Progenitor cell of endocrine pancreas (in vitro differentiated cells): ENCODE measurements at regions not wholly inside any gene's neighbourhood (a gene's known extent, or its start where the extent isn't known, plus 50 kb on each side); places are given as distances from the start of the nearest gene placed in this dataset.

Experiments used
- DNase-seq: peaks from one replicate; pipeline ENCODE4 v3.0.0; 2021; ENCODE audit warnings: low spot score; ENCODE audit not compliant: unreplicated experiment
- H3K27ac Mint-ChIP-seq: 2 replicates; pipeline ENCODE4 v1.8.0; 2021; ENCODE audit warnings: mild to moderate bottlenecking, moderate library complexity, mixed read lengths
- H3K27me3 Mint-ChIP-seq: 2 replicates; pipeline ENCODE4 v1.8.0; 2021; ENCODE audit warnings: mixed read lengths
- H3K36me3 Mint-ChIP-seq: 2 replicates; pipeline ENCODE4 v1.8.0; 2022; ENCODE audit warnings: mixed read lengths; ENCODE audit not compliant: insufficient read depth
- H3K4me1 Mint-ChIP-seq: 2 replicates; pipeline ENCODE4 v1.8.0; 2021; ENCODE audit warnings: low read depth, mixed read lengths
- H3K4me3 Mint-ChIP-seq: 2 replicates; pipeline ENCODE4 v1.8.0; 2021; ENCODE audit warnings: low read depth, mild to moderate bottlenecking, moderate library complexity, mixed read lengths
- H3K9me3 Mint-ChIP-seq: 2 replicates; pipeline ENCODE4 v1.8.0; 2021; ENCODE audit warnings: low read depth, mixed read lengths
- CTCF ChIP-seq: fragments of 200-600 bp; sonication (generic); IDR thresholded peaks from one replicate; pipeline ENCODE4 v1.5.0; 2021; ENCODE audit warnings: antibody characterized with exemption, mild to moderate bottlenecking; ENCODE audit not compliant: unreplicated experiment

GRCh38 chr10:58965855-58966254 lies 210.6 kb upstream of the PHYHIPL start:
- Mint-ChIP-seq H3K4me1 (peaks cover 25% of the 10 kb centered on the region), H3K9me3 (no peaks in the 10 kb centered on the region), H3K27ac (no peak overlapping the region), H3K36me3 (no peaks in the 10 kb centered on the region), H3K27me3 (no peaks in the 10 kb centered on the region), H3K4me3 (no peak overlapping the region)
- DNase-seq: no peak
- no peak for TF ChIP-seq CTCF

- Mint-ChIP-seq H3K36me3 (no peaks in the 10 kb centered on the region), H3K4me1 (peaks cover 27% of the 10 kb centered on the region), H3K9me3 (no peaks in the 10 kb centered on the region), H3K27ac (peak overlapping the region; percentile 82), H3K27me3 (no peaks in the 10 kb centered on the region), H3K4me3 (peak overlapping the region; percentile 71)
- DNase-seq: peak; percentile 57
- TF ChIP-seq CTCF: no peak
These were observed 208.7 kb upstream of the PHYHIPL start for GRCh38 chr10:58967551-58968388.

- no peak for TF ChIP-seq CTCF
- Mint-ChIP-seq H3K4me3 (no peak overlapping the region), H3K9me3 (no peaks in the 10 kb centered on the region), H3K4me1 (peaks cover 27% of the 10 kb centered on the region), H3K36me3 (no peaks in the 10 kb centered on the region), H3K27ac (no peak overlapping the region), H3K27me3 (no peaks in the 10 kb centered on the region)
- DNase-seq: no peak
These were observed 208.1 kb upstream of the PHYHIPL start for GRCh38 chr10:58968389-58968755.

- H3K4me1 Mint-ChIP-seq: peaks cover 17% of the 10 kb centered on the region
- no peaks in the 10 kb centered on the region for H3K27me3 Mint-ChIP-seq
- DNase-seq: no peak
- no peaks in the 10 kb centered on the region for H3K36me3 Mint-ChIP-seq
- no peak overlapping the region for H3K4me3 Mint-ChIP-seq
- H3K9me3 Mint-ChIP-seq: no peaks in the 10 kb centered on the region
- H3K27ac Mint-ChIP-seq: no peak overlapping the region
- TF ChIP-seq CTCF: no peak
These were observed 206.9 kb upstream of the PHYHIPL start for GRCh38 chr10:58969576-58969975.

GRCh38 chr10:58970160-58970915 lies 206.1 kb upstream of the PHYHIPL start:
- Mint-ChIP-seq H3K4me1 (peaks cover 14% of the 10 kb centered on the region), H3K9me3 (no peaks in the 10 kb centered on the region), H3K36me3 (no peaks in the 10 kb centered on the region), H3K27ac (no peak overlapping the region), H3K27me3 (no peaks in the 10 kb centered on the region), H3K4me3 (no peak overlapping the region)
- no peak for TF ChIP-seq CTCF
- DNase-seq: no peak
